ENCODE measurements at regions not wholly inside any gene's neighbourhood (a gene's known extent, or its start where the extent isn't known, plus 50 kb on each side); places are given as distances from the start of the nearest gene placed in this dataset.

- Histone ChIP-seq H2AFZ (no peak overlapping the region), H3K79me2 (replicated peaks; ENCODE audit: insufficient read depth) (peaks cover 87% of the 10 kb centered on the region), H3K27ac (ENCODE audit: low read depth) (no peak overlapping the region), H3K4me3 (no peak overlapping the region), H3K27me3 (ENCODE audit: insufficient read depth) (no peaks in the 10 kb centered on the region), H3F3A (replicated peaks; ENCODE audit: low read depth) (peaks cover 9% of the 10 kb centered on the region; the same call in 1 of the 2 replicates), H3K9me2 (ENCODE audit: insufficient read depth) (no peaks in the 10 kb centered on the region), H3K4me2 (no peak overlapping the region), H3K4me1 (ENCODE audit: insufficient read depth) (peaks cover 29% of the 10 kb centered on the region), H3K36me3 (ENCODE audit: insufficient read depth) (no peaks in the 10 kb centered on the region), H4K20me1 (replicated peaks; ENCODE audit: insufficient read depth) (no peaks in the 10 kb centered on the region; the same call in 1 of the 2 replicates)
- no peak overlapping the region for H3K27ac Mint-ChIP-seq
- TF ChIP-seq ETS1 (IDR thresholded peaks at IDR 0.05) = no peak
- no peak for TF ChIP-seq CREB1 (CRISPR knock-in tag; IDR thresholded peaks at IDR 0.05; ENCODE audit: low read depth)
- no peak for TF ChIP-seq ZNF114 (CRISPR knock-in tag; IDR thresholded peaks at IDR 0.05)
- no peak for TF ChIP-seq EZH2phosphoT487 (IDR thresholded peaks at IDR 0.05; ENCODE audit: unreplicated experiment)
- TF ChIP-seq ZNF462 (CRISPR knock-in tag; IDR thresholded peaks at IDR 0.05) = no peak
- TF ChIP-seq CTCF (conservative IDR thresholded peaks at IDR 0.05; ENCODE audit: low read depth in 2 of 2) = no peak
- no peak for TF ChIP-seq ZNF331 (CRISPR knock-in tag; IDR thresholded peaks at IDR 0.05; ENCODE audit: low read depth)
- TF ChIP-seq NANOG (IDR thresholded peaks at IDR 0.05; ENCODE audit: borderline replicate concordance) = no peak
- no peak for TF ChIP-seq STAT1 (IDR thresholded peaks at IDR 0.05; ENCODE audit: unreplicated experiment)
- no peak for TF ChIP-seq POLR2AphosphoS5 (IDR thresholded peaks at IDR 0.05; ENCODE audit: low read depth)
- no peak for TF ChIP-seq JUNB (IDR thresholded peaks at IDR 0.05; ENCODE audit: unreplicated experiment)
- no peak for TF ChIP-seq REST (IDR thresholded peaks at IDR 0.05; ENCODE audit: unreplicated experiment)
- TF ChIP-seq EZH2 (IDR thresholded peaks at IDR 0.05; ENCODE audit: low read depth, unreplicated experiment) = no peak
- H3K4me3 Mint-ChIP-seq = no peak overlapping the region
- peaks cover 2% of the 10 kb centered on the region for H3K27me3 Mint-ChIP-seq (ENCODE audit: insufficient read depth, low read depth, poor library complexity)
- DNase-seq (ENCODE audit: low spot score) (no peak), ATAC-seq (no peak)
- peaks cover 4% of the 10 kb centered on the region; the same call in 1 of the 3 replicates for H3K9me3 Mint-ChIP-seq
- peaks cover 25% of the 10 kb centered on the region for H3K36me3 Mint-ChIP-seq (ENCODE audit: low read depth)
- peaks cover 42% of the 10 kb centered on the region for H3K4me1 Mint-ChIP-seq
Observed at GRCh38 chr6:56789879-56790278, 147.2 kb upstream of the DST start.

All from GM23338 (cell line).